Smooth muscle cell (in vitro differentiated cells): ENCODE measurements at regions not wholly inside any gene's neighbourhood (a gene's known extent, or its start where the extent isn't known, plus 50 kb on each side); places are given as distances from the start of the nearest gene placed in this dataset.

Experiments used
- DNase-seq: peaks from one replicate; lab custom pipeline; 2025; ENCODE audit not compliant: unreplicated experiment; lab: John Stamatoyannopoulos, UW
- H2AFZ ChIP-seq: fragments of 200-600 bp; sonication (generic); 2 replicates; pipeline ENCODE4 v1.6.0; 2016; ENCODE audit warnings: antibody characterized with exemption, low read depth, mild to moderate bottlenecking
- H3F3A ChIP-seq: fragments of 200-600 bp; sonication (generic); 2 replicates; pipeline ENCODE4 v1.6.0; 2017; ENCODE audit warnings: antibody characterized with exemption, low read depth
- H3K27ac ChIP-seq: fragments of 200-600 bp; sonication (generic); 2 replicates; pipeline ENCODE4 v1.5.1; 2016; ENCODE audit warnings: low read depth, mild to moderate bottlenecking
- H3K27me3 ChIP-seq: fragments of 200-600 bp; sonication (generic); 2 replicates; pipeline ENCODE4 v1.6.1; 2016; ENCODE audit warnings: low read depth, mild to moderate bottlenecking
- H3K36me3 ChIP-seq: fragments of 200-600 bp; sonication (generic); 2 replicates; pipeline ENCODE4 v1.5.1; 2016; ENCODE audit warnings: low read depth
- H3K4me1 ChIP-seq: fragments of 200-600 bp; sonication (generic); 2 replicates; pipeline ENCODE4 v1.5.1; 2016; ENCODE audit warnings: low read depth
- H3K4me2 ChIP-seq: fragments of 200-600 bp; sonication (generic); 2 replicates; pipeline ENCODE4 v1.6.0; 2016; ENCODE audit warnings: mild to moderate bottlenecking
- H3K4me3 ChIP-seq: fragments of 200-600 bp; sonication (generic); 2 replicates; pipeline ENCODE4 v1.5.1; 2016; ENCODE audit warnings: mild to moderate bottlenecking
- H3K79me2 ChIP-seq: fragments of 200-600 bp; sonication (generic); 2 replicates; pipeline ENCODE4 v1.6.0; 2016; ENCODE audit warnings: low read depth, mild to moderate bottlenecking
- H3K9ac ChIP-seq: fragments of 200-600 bp; sonication (generic); 2 replicates; pipeline ENCODE4 v1.6.0; 2016; ENCODE audit warnings: low read depth
- H3K9me3 ChIP-seq: fragments of 200-600 bp; sonication (generic); replicated peaks from 2 replicates; pipeline ENCODE4 v1.5.1; 2016; ENCODE audit warnings: low read depth
- H4K20me1 ChIP-seq: fragments of 200-600 bp; sonication (generic); 2 replicates; pipeline ENCODE4 v1.6.0; 2016; ENCODE audit warnings: low read depth
- CTCF ChIP-seq: fragments of 200-600 bp; sonication (generic); IDR thresholded peaks from 2 replicates; pipeline ENCODE4 v1.5.1; 2017; ENCODE audit warnings: borderline replicate concordance, mild to moderate bottlenecking, antibody characterized with exemption; ENCODE audit not compliant: insufficient read depth, poor library complexity, severe bottlenecking
- WGBS: methylation state at CpG from one replicate; pipeline ENCODE4 v1.1.7; 2016; ENCODE audit warnings: low lambda C conversion rate; 5-methylcytosine and 5-hydroxymethylcytosine counted together

DNA sequence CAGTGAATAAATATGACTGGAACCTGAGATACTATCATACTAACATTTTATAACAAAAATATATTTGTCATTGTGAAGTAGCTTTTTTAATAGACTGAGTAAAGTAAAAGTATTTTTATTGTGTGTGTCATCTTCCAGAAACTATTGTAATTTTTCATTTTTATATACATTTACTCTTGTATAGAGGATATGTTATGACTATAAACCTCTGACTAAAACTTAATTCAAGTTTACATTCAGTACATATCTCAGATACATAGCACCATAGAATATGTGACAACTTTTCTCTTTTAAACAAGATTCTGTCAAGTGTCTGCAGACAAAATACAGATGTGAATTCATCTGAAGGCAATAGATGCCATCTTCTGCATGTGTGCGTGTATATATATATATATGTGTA lies 704.3 kb downstream of the SLITRK1 start:
- H3K9ac ChIP-seq, result no peak overlapping the region
- H4K20me1 ChIP-seq, result no peaks in the 10 kb centered on the region
- no peaks in the 10 kb centered on the region for H3K27me3 ChIP-seq
- H3K4me3 ChIP-seq, result no peak overlapping the region
- no peak overlapping the region for H3K27ac ChIP-seq
- no peaks in the 10 kb centered on the region for H3F3A ChIP-seq
- no peaks in the 10 kb centered on the region for H3K9me3 ChIP-seq
- WGBS, result 41% methylated on average over 1 of the region's 1 CpG
- no peak overlapping the region for H3K4me2 ChIP-seq
- TF ChIP-seq CTCF, result no peak
- H2AFZ ChIP-seq, result no peak overlapping the region
- no peaks in the 10 kb centered on the region for H3K4me1 ChIP-seq
- DNase-seq, result no peak
- H3K36me3 ChIP-seq, result no peaks in the 10 kb centered on the region
- no peaks in the 10 kb centered on the region for H3K79me2 ChIP-seq

DNA sequence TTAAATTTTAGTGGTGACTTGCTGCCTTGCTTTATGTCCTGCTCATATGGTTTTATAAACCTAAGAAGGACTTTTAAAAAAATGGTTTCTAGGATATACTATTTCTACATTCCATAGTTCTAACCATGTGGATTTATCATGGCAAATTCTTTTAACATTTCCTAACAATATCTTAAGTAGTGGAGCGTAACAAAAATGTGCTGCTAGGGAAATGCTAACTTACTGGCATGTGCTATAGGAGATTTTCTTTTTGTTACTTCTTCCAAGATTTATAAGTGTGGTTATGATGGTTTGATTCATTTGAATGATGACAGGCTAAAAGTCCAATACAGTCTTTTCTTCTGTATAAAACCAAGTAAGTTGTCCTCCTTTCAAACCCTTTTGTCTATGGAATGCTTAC lies 713.7 kb downstream of the SLITRK1 start:
- 91% methylated on average over 1 of the region's 1 CpG for WGBS
- H3F3A ChIP-seq, result no peaks in the 10 kb centered on the region

DNA sequence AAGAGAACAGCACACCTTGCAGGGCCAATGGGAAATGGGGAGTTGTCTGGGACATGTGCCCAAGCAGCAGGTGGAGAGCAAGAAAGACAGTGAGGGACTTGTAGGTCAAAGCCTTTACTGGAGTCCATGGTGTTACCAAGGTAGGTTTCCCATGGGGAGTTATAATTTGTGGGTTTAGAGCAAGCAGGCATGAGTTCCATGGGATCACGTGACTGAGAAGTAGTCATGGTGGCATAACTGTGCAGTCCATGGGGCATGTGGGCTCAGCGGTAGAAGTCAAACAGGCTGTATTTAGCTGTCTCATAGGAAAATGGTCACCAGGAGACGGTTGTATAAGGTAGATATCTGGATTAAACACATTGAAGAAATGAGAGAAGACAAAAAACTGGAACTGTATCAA lies 715.1 kb downstream of the SLITRK1 start:
- H3K4me2 ChIP-seq, result no peak overlapping the region
- H2AFZ ChIP-seq, result no peak overlapping the region
- H3K36me3 ChIP-seq, result no peaks in the 10 kb centered on the region
- TF ChIP-seq CTCF, result no peak
- no peak overlapping the region for H3K9ac ChIP-seq
- no peaks in the 10 kb centered on the region for H4K20me1 ChIP-seq
- DNase-seq, result no peak
- H3K4me1 ChIP-seq, result no peaks in the 10 kb centered on the region
- H3K9me3 ChIP-seq, result no peaks in the 10 kb centered on the region
- no peaks in the 10 kb centered on the region for H3F3A ChIP-seq
- H3K79me2 ChIP-seq, result no peaks in the 10 kb centered on the region
- H3K27me3 ChIP-seq, result no peaks in the 10 kb centered on the region
- WGBS, result 89% methylated on average over 3 of the region's 3 CpGs
- H3K4me3 ChIP-seq, result no peak overlapping the region
- H3K27ac ChIP-seq, result no peak overlapping the region

More for the DNA sequence above, 713.7 kb downstream of the SLITRK1 start:
- H3K36me3 ChIP-seq, result no peaks in the 10 kb centered on the region
- H3K9ac ChIP-seq, result no peak overlapping the region
- H3K4me2 ChIP-seq, result no peak overlapping the region
- H2AFZ ChIP-seq, result no peak overlapping the region
- H3K9me3 ChIP-seq, result no peaks in the 10 kb centered on the region
- H4K20me1 ChIP-seq, result no peaks in the 10 kb centered on the region
- H3K79me2 ChIP-seq, result no peaks in the 10 kb centered on the region
- DNase-seq, result no peak
- H3K27me3 ChIP-seq, result no peaks in the 10 kb centered on the region
- no peak overlapping the region for H3K27ac ChIP-seq
- H3K4me3 ChIP-seq, result no peak overlapping the region
- TF ChIP-seq CTCF, result no peak
- no peaks in the 10 kb centered on the region for H3K4me1 ChIP-seq

- Histone ChIP-seq H3K9ac (no peak overlapping the region), H3K79me2 (no peaks in the 10 kb centered on the region), H3K4me1 (no peaks in the 10 kb centered on the region), H3K4me3 (no peak overlapping the region), H3K9me3 (no peaks in the 10 kb centered on the region), H4K20me1 (no peaks in the 10 kb centered on the region), H3K4me2 (no peak overlapping the region), H2AFZ (no peak overlapping the region), H3K27me3 (no peaks in the 10 kb centered on the region), H3K27ac (no peak overlapping the region), H3F3A (no peaks in the 10 kb centered on the region), H3K36me3 (no peaks in the 10 kb centered on the region)
- no peak for DNase-seq
- no peak for TF ChIP-seq CTCF
These were observed 715.7 kb downstream of the SLITRK1 start for GRCh38 chr13:83166550-83166949.
